Stomach (tissue), 8 donors: ENCODE measurements at regions not wholly inside any gene's neighbourhood (a gene's known extent, or its start where the extent isn't known, plus 50 kb on each side); places are given as distances from the start of the nearest gene placed in this dataset.

ENCODE experiments used
- DNase-seq, 2 donors: peaks; one replicate each; pipeline versions ENCODE4 v3.0.0 to v3.0.0-alpha.2; 2013 to 2019
- H3K27ac ChIP-seq, 5 donors: fragments of 200-600 bp in 4 of 5; sonication (generic) in 4 of 5; one replicate each; pipeline ENCODE4 v1.5.1; 2013 to 2019; ENCODE audit warnings: mild to moderate bottlenecking in 1 of 5, moderate library complexity in 1 of 5
- H3K27me3 ChIP-seq, 3 donors: fragments of 200-600 bp; sonication (generic); one replicate each; pipeline ENCODE4 v1.5.1; 2017 to 2019; ENCODE audit warnings: mixed run types in 1 of 3
- H3K36me3 ChIP-seq, 4 donors: fragments of 200-600 bp; sonication (generic); 1 replicate in 3 of 4; 2 replicates in 1 of 4; pipeline ENCODE4 v1.5.1; 2016 to 2019
- H3K4me1 ChIP-seq, 4 donors: fragments of 200-600 bp; sonication (generic); one replicate each; pipeline ENCODE4 v1.5.1; 2016 to 2019
- H3K4me3 ChIP-seq, 4 donors: fragments of 200-600 bp; sonication (generic) in 3 of 4; one replicate each; pipeline ENCODE4 v1.5.1; 2016 to 2019; ENCODE audit warnings: mild to moderate bottlenecking in 1 of 4
- H3K9me3 ChIP-seq, 4 donors: fragments of 200-600 bp; sonication (generic); one replicate each; pipeline ENCODE4 v1.5.1; 2016 to 2019
- CTCF ChIP-seq, 7 experiments: fragments of 450-650 bp in 4 of 7; fragments of 200-600 bp in 3 of 7; sonication (generic) in 3 of 7; IDR thresholded peaks; one replicate each; pipeline ENCODE4 v1.5.1; 2016 to 2019; ENCODE audit warnings: antibody characterized with exemption in 7 of 7, control low read depth in 2 of 7, mild to moderate bottlenecking in 1 of 7
- EP300 ChIP-seq: sonication (generic); formaldehyde crosslinking; IDR thresholded peaks from one replicate; pipeline ENCODE4 v1.6.1; 2017; ENCODE audit warnings: antibody characterized with exemption
- POLR2A ChIP-seq, 4 donors: fragments of 450-650 bp; IDR thresholded peaks; one replicate each; pipeline ENCODE4 v1.6.1; 2016; ENCODE audit warnings: antibody characterized with exemption in 4 of 4, control low read depth in 2 of 4, mild to moderate bottlenecking in 1 of 4, moderate library complexity in 1 of 4
- POLR2AphosphoS5 ChIP-seq, 3 donors: sonication (generic); formaldehyde crosslinking; IDR thresholded peaks; one replicate each; pipeline ENCODE4 v1.6.1; 2016; ENCODE audit warnings: antibody characterized with exemption in 3 of 3
- WGBS, 5 donors: extraction: QIAGEN DNeasy Blood & Tissue Kit in 3 of 5; methylation state at CpG; one replicate each; pipeline versions ENCODE4 v1.1.5 to v1.1.7; 2013 to 2018; 5-methylcytosine and 5-hydroxymethylcytosine counted together
- intact Hi-C: fragments of 100-400 bp; cut with DNase I; formaldehyde crosslinking; loops from one replicate; pipeline ENCODE4 v1.15.1; 2023; ENCODE audit warnings: low total_unique reads
- donor health status: healthy with polysubstance abuse.
- donor health status: Bipolar disorder and iron deficiency.
- donor health status: healthy.

GRCh38 chr6:98516206-98516605 lies 318.2 kb upstream of the POU3F2 start:
- 49 to 58% (median 55%) methylated on average over 2 of the region's 2 CpGs for WGBS, 5 donors
- intact Hi-C loops: no loop called here
- Histone ChIP-seq H3K27me3 (no peaks in the 10 kb centered on the region), H3K27ac (no peak overlapping the region), H3K4me1 (no peaks in the 10 kb centered on the region), H3K4me3 (no peak overlapping the region), H3K36me3 (no peaks in the 10 kb centered on the region), H3K9me3 (no peaks in the 10 kb centered on the region)
- TF ChIP-seq POLR2A (IDR thresholded peaks at IDR 0.05): no peak
- no peak for TF ChIP-seq POLR2AphosphoS5 (IDR thresholded peaks at IDR 0.05)
- TF ChIP-seq CTCF (IDR thresholded peaks at IDR 0.05): no peak
- TF ChIP-seq EP300: no peak
- no peak for DNase-seq

GRCh38 chr6:98516866-98517265 lies 317.5 kb upstream of the POU3F2 start:
- intact Hi-C loops: no loop called here
- 32 to 41% (median 37%) methylated on average over 4 of the region's 4 CpGs for WGBS, 5 donors
- DNase-seq: no peak
- Histone ChIP-seq H3K4me1 (no peaks in the 10 kb centered on the region), H3K36me3 (no peaks in the 10 kb centered on the region), H3K27me3 (no peaks in the 10 kb centered on the region), H3K27ac (no peak overlapping the region), H3K9me3 (no peaks in the 10 kb centered on the region), H3K4me3 (no peak overlapping the region)
- TF ChIP-seq POLR2A (IDR thresholded peaks at IDR 0.05) (no peak), CTCF (IDR thresholded peaks at IDR 0.05) (no peak), POLR2AphosphoS5 (IDR thresholded peaks at IDR 0.05) (no peak), EP300 (no peak)

GRCh38 chr6:98525860-98526259 lies 308.5 kb upstream of the POU3F2 start:
- 8 to 19% (median 13%) methylated on average over 3 of the region's 3 CpGs for WGBS, 5 donors
- intact Hi-C loops: no loop called here
- no peak for DNase-seq
- no peak overlapping the region for H3K27ac ChIP-seq
- peaks cover 0 to 4% (median 0%) of the 10 kb centered on the region in 4 donors for H3K9me3 ChIP-seq
- H3K4me3 ChIP-seq: no peak overlapping the region
- H3K4me1 ChIP-seq: no peaks in the 10 kb centered on the region
- no peaks in the 10 kb centered on the region for H3K36me3 ChIP-seq
- no peaks in the 10 kb centered on the region for H3K27me3 ChIP-seq
- TF ChIP-seq POLR2AphosphoS5 (IDR thresholded peaks at IDR 0.05) (no peak), POLR2A (IDR thresholded peaks at IDR 0.05) (no peak), CTCF (IDR thresholded peaks at IDR 0.05) (no peak), EP300 (no peak)

- intact Hi-C loops: no loop called here
- Histone ChIP-seq H3K27me3 (no peaks in the 10 kb centered on the region), H3K36me3 (no peaks in the 10 kb centered on the region), H3K9me3 (peaks cover 0 to 4% (median 0%) of the 10 kb centered on the region in 4 donors), H3K4me3 (no peak overlapping the region), H3K27ac (no peak overlapping the region), H3K4me1 (no peaks in the 10 kb centered on the region)
- 41 to 66% (median 49%) methylated on average over 5 of the region's 5 CpGs for WGBS, 5 donors
- DNase-seq: no peak
- TF ChIP-seq POLR2AphosphoS5 (IDR thresholded peaks at IDR 0.05) (no peak), EP300 (no peak), POLR2A (IDR thresholded peaks at IDR 0.05) (no peak), CTCF (IDR thresholded peaks at IDR 0.05) (no peak)
Observed at GRCh38 chr6:98526465-98526864, 307.9 kb upstream of the POU3F2 start.
